ENCODE measurements at regions not wholly inside any gene's neighbourhood (a gene's known extent, or its start where the extent isn't known, plus 50 kb on each side); places are given as distances from the start of the nearest gene placed in this dataset.

DNA sequence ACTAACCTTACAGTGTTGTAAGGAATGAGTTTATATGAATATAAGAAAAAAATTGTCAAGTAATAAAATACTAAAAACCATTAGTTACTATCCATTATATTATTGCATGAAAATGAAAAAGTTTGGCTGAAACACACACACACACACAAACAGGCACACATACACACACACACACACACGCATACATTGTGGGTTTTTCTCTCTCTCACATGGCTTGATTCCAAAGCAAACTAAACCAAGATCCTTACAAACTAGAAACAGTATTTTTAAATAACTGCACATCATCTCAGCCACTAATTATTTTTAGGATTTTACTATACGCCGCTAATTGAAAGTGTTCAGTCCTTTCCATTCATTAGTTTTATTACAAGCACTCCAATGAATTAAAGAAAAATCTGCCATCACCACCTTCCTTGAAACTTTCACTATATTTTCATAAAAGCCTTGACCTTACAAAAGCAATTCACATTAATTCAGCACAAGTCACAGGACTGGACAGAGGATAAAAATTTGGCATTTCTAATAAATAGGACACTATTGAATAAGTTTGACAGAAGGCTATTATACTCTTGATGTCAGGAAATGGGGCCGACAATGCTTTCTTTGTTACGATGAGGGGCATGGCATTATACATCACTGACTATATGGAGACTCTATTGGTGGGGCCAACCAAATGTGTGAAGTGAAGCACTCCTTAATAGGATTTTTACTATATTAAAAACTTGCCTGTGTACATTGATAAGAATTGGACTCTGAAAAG is 187.0 kb upstream of the ESRRG start:
- no peaks in the 10 kb centered on the region for H3K36me3 ChIP-seq (ENCODE audit: control insufficient read depth, insufficient read depth, low read length)
- no peak overlapping the region for H3K4me3 ChIP-seq
- H3K4me1 ChIP-seq (replicated peaks in 1 of 2; ENCODE audit: control insufficient read depth in 2 of 2, insufficient read depth in 2 of 2, low read length in 2 of 2): no peaks in the 10 kb centered on the region
- no peaks in the 10 kb centered on the region for H3K9me1 ChIP-seq (ENCODE audit: control insufficient read depth, insufficient read depth, low read length)
- no peak overlapping the region for H2AFZ ChIP-seq (ENCODE audit: low read depth, low read length)
- DNase-seq (ENCODE audit: extremely low read depth in 1 of 4, low spot score in 3 of 4) (no peak), FAIRE-seq (no peak), ATAC-seq (no peak)
- no TSS peak for BruUV-seq (replicated peaks)
- no peak overlapping the region for H3K27ac ChIP-seq (ENCODE audit: extremely low read depth, low read depth, low read length)
- no peaks in the 10 kb centered on the region for H3K79me2 ChIP-seq (ENCODE audit: control insufficient read depth, insufficient read depth, low read length)
- intact Hi-C loops (cut with micrococcal nuclease) (no loop called here), in situ Hi-C loops (cut with MboI) (no loop called here)
- no peaks in the 10 kb centered on the region for H3K9me3 ChIP-seq (replicated peaks; ENCODE audit: control insufficient read depth, insufficient read depth, low read depth, low read length)
- ChIA-PET POLR2A (no interaction called here), CTCF (ENCODE audit: low intra/inter-chr PET ratio) (no interaction called here)
- H3K4me2 ChIP-seq (ENCODE audit: insufficient read depth, low read length): no peak overlapping the region
- H3K27me3 ChIP-seq (ENCODE audit: control insufficient read depth in 2 of 2, insufficient read depth in 2 of 2, low read length in 2 of 2): no peaks in the 10 kb centered on the region
- no peak overlapping the region for H3K9ac ChIP-seq (ENCODE audit: insufficient read depth in 1 of 2, low read depth in 2 of 2, low read length in 2 of 2)
- 5% methylated on average over 5 of the region's 5 CpGs for WGBS (ENCODE audit: insufficient coverage, low coverage, missing lambda C conversion rate)
- H4K20me1 ChIP-seq (replicated peaks; ENCODE audit: control insufficient read depth, insufficient read depth, low read length): no peaks in the 10 kb centered on the region
- TF ChIP-seq MITF (IDR thresholded peaks at IDR 0.05) (no peak), HIVEP1 (CRISPR knock-in tag; IDR thresholded peaks at IDR 0.05) (no peak), MLLT1 (IDR thresholded peaks at IDR 0.05) (no peak), NKRF (IDR thresholded peaks at IDR 0.05; ENCODE audit: borderline replicate concordance) (no peak), RBM25 (IDR thresholded peaks at IDR 0.05; ENCODE audit: low read depth, low read length, severe bottlenecking) (no peak), JUN (IDR thresholded peaks at IDR 0.05; ENCODE audit: borderline replicate concordance, low read depth, low read length) (no peak), JUN (CRISPR knock-in tag; IDR thresholded peaks at IDR 0.05; ENCODE audit: borderline replicate concordance) (no peak), HDAC1 (IDR thresholded peaks at IDR 0.05) (no peak), KAT2B (IDR thresholded peaks at IDR 0.05; ENCODE audit: low read depth, low read length) (no peak), POLR2G (IDR thresholded peaks at IDR 0.05; ENCODE audit: low read depth, low read length) (no peak), MEF2D (tag; conservative IDR thresholded peaks at IDR 0.05; ENCODE audit: low read depth) (no peak), FUS (optimal IDR thresholded peaks at IDR 0.05; ENCODE audit: low read depth, low read length) (no peak), ZNF644 (tag; IDR thresholded peaks at IDR 0.05; ENCODE audit: low read depth) (no peak), USF2 (CRISPR knock-in tag; IDR thresholded peaks at IDR 0.05) (no peak), HNRNPLL (IDR thresholded peaks at IDR 0.05; ENCODE audit: low read depth, low read length, poor library complexity, severe bottlenecking) (no peak)
